HG03039 (cell line): ENCODE measurements at regions not wholly inside any gene's neighbourhood (a gene's known extent, or its start where the extent isn't known, plus 50 kb on each side); places are given as distances from the start of the nearest gene placed in this dataset.
"Not testable (repeated sequence)": the region's sequence is repeated elsewhere in the genome, so short reads cannot be mapped to it uniquely, and the experiment has no call there.

Experiments
- ATAC-seq: cut with Tn5 transposase; IDR thresholded peaks from one replicate; pipeline ENCODE4 v1.9.1; 2021; ENCODE audit warnings: mild to moderate bottlenecking, moderate library complexity; ENCODE audit not compliant: unreplicated experiment

DNA sequence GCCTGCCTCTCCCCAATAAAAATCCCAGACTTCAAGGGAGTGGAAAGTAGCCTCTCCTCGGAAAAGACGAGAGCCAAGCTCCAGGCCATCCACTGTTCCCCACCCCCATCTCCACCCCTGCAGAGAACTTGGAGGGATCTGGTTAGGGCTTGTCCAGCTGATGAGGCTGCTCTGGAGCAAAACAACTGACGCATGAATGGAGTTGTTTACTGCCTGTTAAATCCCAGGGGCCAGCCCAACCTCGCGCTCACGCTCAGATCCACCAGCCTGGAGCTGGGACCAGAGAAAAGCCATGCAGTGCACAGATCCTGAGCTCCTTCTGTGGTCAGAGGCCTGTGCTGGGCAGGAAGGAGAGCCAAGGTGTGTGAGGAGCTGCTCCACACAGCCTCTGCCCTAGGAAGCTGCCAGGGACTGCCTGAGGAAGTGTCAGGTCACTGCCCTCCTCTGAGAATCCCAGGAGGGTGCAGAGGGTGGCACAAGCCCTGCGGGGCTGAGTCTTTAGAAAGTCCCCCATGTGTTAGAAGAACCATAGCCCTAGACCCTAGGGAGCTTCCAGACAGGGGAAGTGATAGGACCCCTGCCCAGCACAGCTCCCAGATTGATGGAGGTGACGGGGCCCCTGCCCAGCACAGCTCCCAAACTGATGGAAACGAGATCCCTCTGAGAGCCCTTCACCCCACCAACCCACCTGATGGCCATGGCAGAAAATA is 109.0 kb upstream of the IPO9 start:
- ATAC-seq: no peak

DNA sequence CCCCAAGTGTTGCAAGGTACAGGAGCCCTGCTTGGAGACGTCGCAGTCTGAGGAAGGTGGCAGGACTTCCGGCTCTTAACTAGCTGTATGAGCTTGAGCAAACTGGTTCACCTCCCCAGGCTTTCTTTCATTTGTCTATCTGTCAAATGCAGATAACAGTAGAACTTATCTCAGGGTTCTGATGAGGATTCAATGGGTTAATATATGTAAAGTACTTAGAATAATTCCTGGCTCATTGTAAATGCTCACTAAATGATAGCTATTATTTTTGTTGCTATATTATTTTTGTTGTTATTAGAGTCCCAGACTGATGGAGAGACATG is 108.5 kb upstream of the IPO9 start:
- no peak for ATAC-seq

DNA sequence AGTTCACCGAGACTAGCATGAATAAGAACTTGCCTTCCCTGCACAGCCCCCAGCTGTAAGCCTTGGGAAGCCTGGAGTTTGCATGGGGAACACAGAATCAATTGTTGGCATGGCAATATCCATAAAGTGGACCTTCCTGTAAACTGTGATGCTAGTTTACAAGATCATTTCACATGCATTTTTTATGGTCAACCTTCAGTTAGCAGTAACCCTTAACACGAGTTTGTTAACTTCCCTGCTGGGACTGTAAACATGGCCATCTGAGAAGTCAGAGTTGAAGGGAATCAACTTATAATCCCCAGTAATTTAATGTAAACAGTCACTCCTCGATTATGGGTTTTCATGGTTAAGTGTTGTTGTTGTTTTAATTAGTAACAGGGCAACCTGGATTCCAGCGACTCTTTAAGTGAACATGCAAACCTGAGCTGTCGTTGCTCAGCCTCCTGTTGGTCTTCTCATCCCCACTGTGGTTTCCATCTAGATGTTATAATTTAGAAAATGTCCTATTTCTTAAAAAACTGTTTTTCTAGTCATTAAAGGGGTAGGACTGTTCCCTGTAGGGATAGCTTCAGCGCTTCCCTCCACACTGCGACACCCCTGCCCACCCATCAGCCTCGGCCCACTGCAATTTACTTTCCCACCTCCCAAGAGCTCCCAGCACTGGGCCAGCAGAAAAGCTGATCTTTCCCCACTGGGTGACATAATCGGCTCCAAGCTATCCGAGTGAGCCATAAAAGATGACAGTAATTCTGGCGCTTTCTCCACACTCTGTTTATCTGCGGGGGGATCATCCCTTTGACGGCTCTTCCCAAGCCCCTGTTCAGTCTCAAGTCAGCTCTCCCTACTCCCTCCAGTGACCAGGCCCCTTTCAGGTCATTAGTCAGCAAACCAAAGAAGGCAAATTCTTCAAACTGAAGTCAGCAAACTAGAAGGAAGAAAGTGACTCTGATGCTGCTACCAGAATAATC is 107.6 kb upstream of the IPO9 start:
- ATAC-seq: no peak

DNA sequence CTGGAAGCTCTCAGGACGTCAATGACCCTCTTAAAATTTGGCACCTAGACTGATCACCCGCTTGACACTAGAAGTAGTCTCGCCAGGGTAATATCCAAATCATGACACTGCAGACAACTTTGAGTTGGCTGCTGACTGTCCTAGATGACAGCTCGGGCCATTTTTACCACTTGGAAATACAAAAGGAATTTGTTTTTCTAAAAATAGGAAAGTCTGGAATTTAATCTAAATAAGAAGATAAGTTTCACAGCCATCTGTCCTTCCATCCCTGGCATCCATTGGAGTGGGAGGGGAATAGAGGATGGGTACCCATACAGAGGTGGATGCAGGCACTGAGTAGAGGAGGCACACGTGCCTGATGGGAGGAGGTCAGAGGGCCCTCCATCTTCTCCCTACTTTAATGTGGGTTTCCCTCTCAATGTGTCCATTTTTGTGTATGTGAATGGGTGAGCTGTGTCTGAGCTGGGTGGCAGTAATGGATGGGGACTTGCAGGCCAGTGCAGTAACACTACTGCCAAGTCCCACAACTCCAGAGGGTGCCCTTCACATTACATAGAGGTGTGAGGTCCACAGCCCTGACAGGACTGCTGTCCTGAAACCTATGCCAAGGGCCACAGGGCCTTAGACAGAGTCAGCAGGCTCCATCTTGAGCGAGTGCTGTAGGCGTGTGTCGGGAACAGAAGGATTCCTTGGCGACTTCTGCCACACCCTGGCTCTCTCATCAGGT is 104.8 kb upstream of the IPO9 start:
- ATAC-seq: no peak

DNA sequence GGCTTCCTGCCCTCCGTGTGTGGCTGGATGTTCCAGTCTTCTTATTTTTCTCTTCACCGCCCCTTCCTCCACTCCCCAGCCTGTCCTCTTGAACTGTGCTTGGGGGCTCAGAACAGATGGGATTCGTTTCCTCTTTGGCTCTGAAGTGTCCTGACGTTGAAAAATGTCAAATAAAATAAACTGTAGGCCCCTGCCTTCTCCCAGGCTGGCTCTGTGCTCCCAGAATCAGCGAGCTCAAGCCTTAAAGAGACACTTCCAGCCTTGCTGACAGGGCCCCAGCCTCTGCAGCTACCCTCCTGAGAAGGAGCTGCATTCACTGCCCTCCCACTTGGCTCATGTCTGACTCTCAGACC is 104.2 kb upstream of the IPO9 start:
- ATAC-seq: no peak

DNA sequence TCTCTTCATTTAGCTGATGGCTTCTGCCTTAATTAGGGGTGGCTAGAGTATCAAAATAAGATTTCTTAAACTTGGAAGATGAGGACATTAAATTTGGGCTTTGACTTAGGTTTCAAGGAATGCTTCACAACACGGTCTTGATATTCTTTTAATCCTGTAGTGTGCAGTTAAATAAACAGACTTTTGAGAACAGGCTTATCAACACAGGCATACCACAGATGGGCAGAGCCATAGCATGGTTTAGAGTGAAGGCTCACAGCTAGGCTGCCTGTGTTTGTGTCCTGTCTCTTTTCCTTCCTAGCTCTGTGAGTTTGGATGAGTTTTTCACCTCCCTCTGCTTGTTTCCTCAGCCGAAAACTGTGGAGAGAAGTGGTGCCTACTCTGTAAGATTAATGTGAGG is 102.3 kb upstream of the IPO9 start:
- ATAC-seq: no peak

DNA sequence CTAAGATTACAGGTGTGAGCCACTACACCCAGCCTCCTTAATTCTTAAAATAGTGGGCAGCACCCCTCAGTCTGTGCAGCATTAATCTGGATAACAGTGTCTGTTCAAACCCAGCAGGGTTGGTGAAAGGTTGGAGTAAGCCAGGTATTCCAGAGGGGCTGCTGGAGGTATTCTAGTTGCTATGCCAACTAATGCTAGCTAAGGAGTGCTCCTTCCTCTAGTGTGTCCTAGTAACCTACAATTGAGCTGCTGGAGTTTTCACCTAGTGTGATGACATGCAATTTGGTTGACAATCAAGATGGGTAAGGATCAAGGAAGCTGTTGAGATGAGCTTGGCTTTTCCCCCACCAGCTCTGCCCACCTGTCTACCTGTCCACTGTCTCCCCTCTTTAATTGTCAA is 100.2 kb upstream of the IPO9 start:
- ATAC-seq: no peak

DNA sequence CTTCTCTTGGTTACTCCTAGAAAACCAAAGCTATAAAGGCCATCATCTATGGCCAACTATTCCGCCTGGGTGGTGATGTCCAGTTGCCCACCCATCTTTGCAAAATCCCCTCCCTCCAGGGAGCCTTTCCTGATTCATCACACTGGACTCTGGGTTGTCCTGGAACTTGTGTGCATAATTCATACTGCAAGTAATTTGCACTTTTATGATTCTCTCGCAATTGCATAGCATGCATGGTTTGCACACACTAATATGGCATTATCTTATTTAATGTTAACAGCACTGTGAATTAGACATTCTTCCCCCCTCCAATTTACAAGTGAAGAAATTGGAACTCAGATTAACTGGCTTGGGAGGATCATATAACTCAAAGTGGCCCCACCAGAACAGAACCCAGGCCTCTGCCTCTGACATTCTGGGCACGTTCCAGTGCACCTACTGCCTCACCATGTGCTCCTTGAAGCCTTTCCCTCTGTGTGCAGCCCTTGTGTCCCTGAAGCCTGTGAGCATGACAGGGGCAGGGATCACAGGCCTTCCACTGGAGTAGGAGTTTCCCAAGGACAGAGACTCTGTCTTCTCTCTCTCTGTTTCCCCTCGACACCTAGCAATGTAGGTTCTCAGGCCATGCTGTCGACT is 98.9 kb upstream of the IPO9 start:
- ATAC-seq: no peak

DNA sequence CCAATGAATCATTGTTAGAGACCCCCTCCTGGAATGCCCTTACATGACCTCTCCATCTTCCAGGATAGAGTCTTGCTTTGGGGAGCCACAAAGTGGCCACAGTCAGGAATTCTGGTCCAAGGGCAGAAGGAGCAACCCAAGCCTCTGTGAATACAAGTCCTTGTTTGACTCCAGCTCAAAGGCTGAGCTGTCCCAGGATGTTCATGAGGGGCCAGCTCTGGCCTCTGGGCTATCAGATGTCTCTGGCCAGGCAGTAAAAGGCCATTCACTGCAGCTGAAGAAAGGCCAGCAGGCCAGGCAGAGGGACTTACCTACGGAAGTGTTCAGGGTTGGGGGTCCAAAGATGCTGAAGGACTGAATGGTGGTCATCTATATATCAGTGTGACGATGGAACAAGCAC is 98.3 kb upstream of the IPO9 start:
- ATAC-seq: no peak

DNA sequence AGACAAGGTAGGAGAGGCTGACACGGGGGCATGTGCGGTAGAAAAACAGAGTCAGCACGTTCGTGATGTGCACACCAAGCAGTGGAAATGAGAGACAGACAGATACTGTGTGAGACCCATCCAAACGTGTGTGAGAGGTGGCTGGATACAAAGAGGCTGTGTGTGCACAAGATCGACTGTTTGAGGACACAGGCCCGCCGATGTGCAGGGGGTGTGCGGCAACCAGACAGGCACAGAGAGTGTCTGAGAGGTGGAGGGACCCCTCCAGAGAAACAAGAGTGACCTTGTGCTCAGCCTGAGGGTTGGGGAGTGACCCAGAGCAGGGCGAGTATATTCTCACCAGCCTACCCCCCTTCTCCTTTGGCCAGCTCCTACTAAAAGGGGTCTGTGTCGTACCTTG is 97.8 kb upstream of the IPO9 start:
- no peak for ATAC-seq

DNA sequence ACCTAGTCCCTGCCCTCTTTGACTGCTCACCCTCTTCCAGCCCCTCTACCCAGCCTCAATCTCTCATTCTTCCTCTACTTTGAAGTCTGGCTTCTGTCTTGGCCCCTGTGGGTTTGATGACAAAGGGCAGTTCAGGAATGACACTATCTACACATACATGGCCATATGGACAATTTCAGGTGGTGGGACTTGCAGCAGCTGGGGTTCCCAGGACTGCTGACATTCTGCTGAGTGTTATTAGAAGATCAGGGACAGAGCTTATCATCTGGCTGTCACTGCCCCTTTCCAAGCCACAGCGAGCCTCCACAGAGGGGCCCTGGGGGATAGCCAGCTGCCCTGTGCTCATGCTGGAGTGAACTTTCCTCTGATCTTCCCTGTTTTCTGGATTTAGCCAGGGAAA is 97.4 kb upstream of the IPO9 start:
- ATAC-seq: no peak

DNA sequence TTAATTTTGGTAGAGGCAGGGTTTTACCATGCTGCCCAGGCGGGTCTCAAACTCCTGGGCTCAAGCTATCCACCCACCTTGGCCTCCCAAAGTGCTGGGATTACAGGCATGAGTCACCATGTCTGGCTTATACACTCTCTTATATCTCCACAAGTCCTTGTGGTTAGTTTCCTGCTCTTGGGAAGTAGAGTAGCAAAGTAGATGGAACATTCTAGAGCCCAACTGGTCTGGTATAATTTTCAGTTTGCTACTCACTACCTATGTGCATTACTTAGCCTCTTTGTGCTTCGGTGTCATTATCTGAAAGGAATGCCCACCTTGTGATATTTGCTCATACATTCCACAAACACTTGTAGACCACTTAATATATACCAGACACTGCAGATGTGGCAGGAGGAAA is 96.6 kb upstream of the IPO9 start:
- ATAC-seq: no peak

DNA sequence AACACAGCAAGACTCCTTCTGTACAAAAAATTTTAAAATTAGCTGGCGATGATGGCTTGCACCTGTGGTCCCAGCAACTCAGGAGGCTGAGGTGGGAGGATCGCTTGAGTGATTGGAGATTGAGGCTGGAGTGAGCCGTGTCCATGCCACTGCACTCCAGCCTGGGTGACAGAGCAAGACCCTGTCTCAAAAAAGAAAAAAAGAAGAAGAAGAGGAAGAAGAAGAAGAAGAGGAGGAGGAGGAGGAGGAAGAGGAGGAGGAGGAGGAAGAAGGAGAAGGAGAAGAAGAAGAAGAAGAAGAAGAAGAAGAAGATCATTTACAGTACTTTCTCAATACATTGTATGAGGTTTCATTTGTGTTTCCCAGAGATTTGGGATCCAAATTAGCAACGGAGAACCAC is 94.7 kb upstream of the IPO9 start:
- ATAC-seq: not testable (repeated sequence)

DNA sequence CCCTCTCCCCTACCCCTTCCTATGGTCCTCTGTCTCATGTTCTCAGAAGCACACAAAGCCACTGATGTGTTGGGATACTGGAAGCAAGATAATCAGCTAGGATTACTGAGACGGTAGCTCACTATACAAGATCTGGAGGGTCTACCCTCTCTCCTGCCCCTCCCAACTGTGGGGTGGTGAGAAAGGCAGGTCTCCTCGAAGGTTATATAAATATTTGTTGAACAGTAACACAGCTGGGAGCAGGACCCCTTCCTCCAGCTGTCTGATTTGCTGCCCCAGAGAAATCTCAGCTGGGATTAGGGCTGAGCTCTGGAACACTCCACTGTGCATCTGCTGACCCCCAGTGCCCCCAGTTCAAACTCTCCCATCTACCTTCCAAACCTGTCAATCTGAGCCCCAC is 94.2 kb upstream of the IPO9 start:
- no peak for ATAC-seq

DNA sequence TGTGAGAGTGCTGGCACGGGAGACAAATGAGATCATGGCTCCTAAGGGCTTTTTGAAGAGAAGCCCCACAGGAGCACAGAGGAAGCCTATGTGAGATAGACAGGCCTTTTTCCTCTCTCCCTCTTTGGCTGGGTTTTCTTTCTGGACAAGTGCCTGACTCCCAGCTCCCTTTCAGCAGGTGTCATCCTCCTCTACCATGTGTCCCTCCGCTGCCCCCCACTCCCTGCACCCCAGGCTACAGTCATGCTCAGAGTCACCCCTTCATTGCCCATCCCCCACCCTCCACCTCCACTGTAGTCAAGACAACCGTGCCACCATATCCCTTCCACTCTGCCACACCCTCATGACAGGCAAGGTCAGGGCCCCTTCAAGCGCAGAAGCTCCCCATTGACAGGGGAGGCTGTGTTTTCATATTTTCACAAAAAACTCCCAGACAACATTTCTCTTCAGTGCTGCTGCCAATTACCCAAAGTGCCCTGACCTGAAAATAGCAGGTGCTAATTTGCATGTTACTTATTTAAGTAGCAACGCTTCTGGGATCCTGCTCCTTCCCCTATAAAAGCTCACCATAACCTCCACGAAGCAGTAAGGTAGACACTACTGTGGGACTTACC is 92.1 kb upstream of the IPO9 start:
- ATAC-seq: no peak

DNA sequence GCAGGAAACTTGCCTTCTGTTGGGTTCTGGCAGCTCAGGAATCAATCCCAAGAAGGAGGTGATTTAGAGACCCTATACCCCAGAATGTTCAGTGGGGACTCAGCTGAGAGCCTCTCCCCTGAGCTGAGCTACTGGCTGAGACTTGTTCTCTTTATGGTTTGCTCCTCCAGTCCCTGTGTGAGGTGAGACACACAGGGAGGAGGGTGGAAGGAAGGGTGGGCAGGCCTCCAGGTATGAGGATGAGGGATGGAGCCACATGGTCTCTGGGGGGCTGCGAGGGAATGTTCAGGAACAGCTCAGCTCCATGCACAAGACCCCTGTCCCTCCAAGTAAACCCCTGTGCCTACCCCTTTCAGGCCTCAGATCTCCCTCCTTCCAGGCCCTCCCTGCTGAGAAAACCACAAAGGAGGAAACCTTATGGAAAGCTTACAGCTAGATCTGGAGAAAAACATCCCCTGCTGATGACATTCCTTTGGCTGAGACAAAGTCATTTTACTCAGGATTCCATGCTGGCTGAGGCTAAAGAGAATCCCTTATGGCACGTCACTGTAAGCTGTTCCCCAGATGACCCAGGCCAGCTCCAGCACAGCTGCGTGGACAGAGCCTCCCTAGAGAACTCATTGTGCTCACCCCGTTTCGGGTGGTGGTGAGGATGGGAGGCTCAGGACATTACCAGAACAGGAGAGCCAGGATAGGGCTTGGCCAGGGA is 91.5 kb upstream of the IPO9 start:
- ATAC-seq: no peak

DNA sequence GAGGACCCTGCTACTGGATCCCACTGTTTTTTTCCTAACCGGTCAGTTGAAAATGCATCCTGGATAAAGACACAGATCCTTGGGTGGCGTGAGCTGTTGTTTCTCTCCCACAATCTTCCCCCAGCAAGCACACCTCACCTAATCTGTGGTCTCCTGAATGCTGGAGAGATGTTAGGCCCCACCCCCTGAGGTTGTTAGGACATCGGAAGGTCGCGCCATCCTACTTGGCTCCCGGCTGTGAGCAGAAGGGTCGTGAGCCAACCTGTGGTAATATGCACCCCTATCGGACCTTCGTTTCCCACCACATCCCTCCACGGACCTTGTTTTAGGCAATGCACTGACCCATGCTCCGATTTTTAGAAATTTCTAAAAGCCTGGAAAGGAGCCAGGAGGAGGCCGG is 89.9 kb upstream of the IPO9 start:
- ATAC-seq: no peak

DNA sequence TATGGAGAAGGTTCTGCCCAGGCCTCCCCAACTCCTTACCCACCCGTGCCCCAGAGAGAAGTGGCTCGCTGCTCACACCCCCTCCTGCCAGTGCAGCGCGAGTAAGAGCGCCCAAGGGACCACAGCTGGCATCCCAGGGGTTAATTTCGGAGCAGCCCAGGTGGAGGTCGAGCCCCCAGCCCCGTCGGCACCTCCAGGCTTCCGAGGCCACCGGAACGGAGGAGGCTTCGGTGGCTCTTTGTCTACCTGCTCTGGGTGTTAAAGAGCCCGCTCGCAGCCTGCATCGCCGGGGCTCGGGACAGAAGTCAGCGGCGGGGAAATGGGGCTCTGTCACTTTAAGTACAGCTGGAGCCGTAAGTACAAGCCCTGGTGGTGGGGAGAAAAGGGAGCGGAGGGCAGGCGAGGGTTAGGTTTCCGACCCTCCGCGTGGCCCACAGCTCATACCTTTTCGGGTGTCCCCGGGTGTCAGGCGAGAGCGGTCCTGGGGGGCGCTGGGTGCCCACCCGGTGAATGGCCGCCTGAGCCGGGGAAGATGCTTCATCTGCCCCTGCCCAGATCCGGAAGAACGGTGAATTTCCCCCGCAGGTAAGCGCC is 89.4 kb upstream of the IPO9 start:
- no peak for ATAC-seq

DNA sequence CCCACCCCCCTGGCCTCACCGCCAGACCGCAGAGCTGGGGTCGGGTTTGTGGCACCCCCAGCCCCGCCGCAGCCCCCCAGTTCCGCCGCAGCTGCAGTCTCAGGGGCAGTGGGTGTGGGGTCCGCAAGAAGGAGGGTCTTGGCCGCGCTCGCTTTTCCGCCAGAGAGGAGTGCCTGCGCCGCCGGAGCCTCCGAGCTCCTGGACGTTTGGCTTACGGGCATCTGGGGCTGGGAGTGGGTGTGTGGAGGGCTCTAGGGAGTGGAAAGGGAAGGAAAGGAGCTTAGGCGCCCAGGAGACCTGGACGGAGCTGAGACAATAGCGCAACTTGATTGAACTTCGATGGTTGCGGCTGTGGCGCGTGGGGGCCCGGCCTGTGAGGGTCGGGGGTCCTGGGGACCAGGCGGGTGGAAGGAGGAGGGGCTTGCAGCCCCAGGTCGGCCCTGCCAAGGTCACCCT is 88.8 kb upstream of the IPO9 start:
- no peak for ATAC-seq

DNA sequence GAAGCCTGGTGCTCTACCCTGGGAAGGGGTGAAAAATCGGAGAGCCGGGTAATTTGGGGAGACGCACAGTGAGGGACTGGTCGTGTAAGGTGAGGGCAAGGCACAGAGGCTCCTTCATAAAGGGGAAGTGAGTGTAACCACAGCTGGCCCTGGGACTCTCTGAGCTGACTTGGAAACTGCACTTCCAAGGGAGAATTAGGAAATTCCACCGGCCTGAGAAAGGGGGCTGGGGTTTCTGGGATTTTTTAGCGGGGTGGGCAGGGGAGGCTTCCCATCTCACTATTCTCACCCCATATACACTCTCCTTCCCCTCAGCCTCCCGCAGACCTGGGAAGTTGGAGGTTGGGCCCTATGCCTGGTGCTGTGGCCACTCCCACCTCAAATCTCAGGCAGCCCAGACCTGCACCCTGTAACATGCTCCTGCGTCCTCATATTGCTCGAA is 88.3 kb upstream of the IPO9 start:
- no peak for ATAC-seq
